Osteocyte (in vitro differentiated cells): ENCODE measurements at regions not wholly inside any gene's neighbourhood (a gene's known extent, or its start where the extent isn't known, plus 50 kb on each side); places are given as distances from the start of the nearest gene placed in this dataset.

Experiments used
- DNase-seq: peaks from one replicate; pipeline ENCODE4 v3.0.0; 2021; ENCODE audit warnings: mixed read lengths; ENCODE audit not compliant: unreplicated experiment; ENCODE audit errors: extremely low spot score
- H3K27ac Mint-ChIP-seq: one replicate; pipeline ENCODE4 v1.8.0; 2021; ENCODE audit warnings: mild to moderate bottlenecking, mixed read lengths; ENCODE audit not compliant: unreplicated experiment
- H3K27me3 Mint-ChIP-seq: one replicate; pipeline ENCODE4 v1.8.0; 2021; ENCODE audit warnings: mixed read lengths; ENCODE audit not compliant: unreplicated experiment
- H3K36me3 Mint-ChIP-seq: one replicate; pipeline ENCODE4 v1.8.0; 2021; ENCODE audit warnings: mixed read lengths; ENCODE audit not compliant: unreplicated experiment
- H3K4me1 Mint-ChIP-seq: one replicate; pipeline ENCODE4 v1.8.0; 2021; ENCODE audit warnings: mixed read lengths; ENCODE audit not compliant: unreplicated experiment
- H3K4me3 Mint-ChIP-seq: one replicate; pipeline ENCODE4 v1.8.0; 2021; ENCODE audit warnings: mild to moderate bottlenecking, moderate library complexity, mixed read lengths; ENCODE audit not compliant: unreplicated experiment
- H3K9me3 Mint-ChIP-seq: one replicate; pipeline ENCODE4 v1.8.0; 2021; ENCODE audit warnings: mixed read lengths; ENCODE audit not compliant: unreplicated experiment
- TF ChIP-seq, protein P1 (sequence below): fragments of 200-600 bp; sonication (generic); IDR thresholded peaks from 2 replicates; pipeline ENCODE4 v1.5.0; 2021; ENCODE audit warnings: antibody characterized with exemption, mild to moderate bottlenecking, moderate library complexity

DNA sequence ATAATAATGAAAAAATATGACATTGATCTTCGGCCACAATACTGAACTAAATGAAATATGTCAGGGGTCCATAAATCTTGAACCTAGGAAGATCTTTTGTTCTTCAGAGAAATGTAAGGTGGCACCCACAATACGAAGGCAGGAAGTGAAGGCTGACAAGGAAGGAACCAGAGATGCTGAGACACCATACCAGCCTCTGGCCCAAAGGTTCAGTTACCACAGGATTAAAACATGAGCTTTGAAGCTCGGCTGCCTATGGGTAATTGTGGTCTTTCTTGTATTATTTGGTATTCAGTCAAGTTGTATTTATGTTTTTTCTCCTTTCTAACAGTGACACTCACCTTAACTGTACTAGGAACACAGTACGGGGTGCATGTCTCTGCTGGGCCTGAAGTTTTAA is 448.8 kb upstream of the SETBP1 start:
- H3K4me1 Mint-ChIP-seq, result peaks cover 11% of the 10 kb centered on the region
- no peaks in the 10 kb centered on the region for H3K9me3 Mint-ChIP-seq
- H3K27ac Mint-ChIP-seq, result no peak overlapping the region
- H3K27me3 Mint-ChIP-seq, result no peaks in the 10 kb centered on the region
- peaks cover 2% of the 10 kb centered on the region for H3K36me3 Mint-ChIP-seq
- TF ChIP-seq, protein P1, sequence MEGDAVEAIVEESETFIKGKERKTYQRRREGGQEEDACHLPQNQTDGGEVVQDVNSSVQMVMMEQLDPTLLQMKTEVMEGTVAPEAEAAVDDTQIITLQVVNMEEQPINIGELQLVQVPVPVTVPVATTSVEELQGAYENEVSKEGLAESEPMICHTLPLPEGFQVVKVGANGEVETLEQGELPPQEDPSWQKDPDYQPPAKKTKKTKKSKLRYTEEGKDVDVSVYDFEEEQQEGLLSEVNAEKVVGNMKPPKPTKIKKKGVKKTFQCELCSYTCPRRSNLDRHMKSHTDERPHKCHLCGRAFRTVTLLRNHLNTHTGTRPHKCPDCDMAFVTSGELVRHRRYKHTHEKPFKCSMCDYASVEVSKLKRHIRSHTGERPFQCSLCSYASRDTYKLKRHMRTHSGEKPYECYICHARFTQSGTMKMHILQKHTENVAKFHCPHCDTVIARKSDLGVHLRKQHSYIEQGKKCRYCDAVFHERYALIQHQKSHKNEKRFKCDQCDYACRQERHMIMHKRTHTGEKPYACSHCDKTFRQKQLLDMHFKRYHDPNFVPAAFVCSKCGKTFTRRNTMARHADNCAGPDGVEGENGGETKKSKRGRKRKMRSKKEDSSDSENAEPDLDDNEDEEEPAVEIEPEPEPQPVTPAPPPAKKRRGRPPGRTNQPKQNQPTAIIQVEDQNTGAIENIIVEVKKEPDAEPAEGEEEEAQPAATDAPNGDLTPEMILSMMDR, result no peak
- no peak overlapping the region for H3K4me3 Mint-ChIP-seq
- no peak for DNase-seq

DNA sequence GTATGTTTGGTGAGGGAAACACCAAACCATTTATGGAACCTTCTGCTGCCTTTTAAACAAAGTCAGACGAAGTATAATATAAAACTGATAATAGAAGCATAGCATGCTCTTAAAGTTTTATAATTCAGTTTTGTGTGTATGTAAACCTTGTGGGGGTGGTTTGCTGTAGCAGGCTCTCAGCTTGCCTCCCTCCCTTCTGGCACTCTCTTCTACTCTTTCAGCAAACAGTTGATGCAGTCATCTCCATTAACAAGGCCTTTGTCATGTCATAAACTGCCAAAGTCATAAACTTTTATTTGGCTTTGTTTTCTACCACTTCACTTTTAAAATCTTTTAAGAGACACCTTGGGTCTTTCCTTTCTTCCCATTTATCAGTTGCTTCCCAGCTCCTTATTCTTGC is 448.2 kb upstream of the SETBP1 start:
- Mint-ChIP-seq H3K9me3 (no peaks in the 10 kb centered on the region), H3K27me3 (no peaks in the 10 kb centered on the region), H3K27ac (no peak overlapping the region), H3K4me1 (peaks cover 11% of the 10 kb centered on the region), H3K4me3 (no peak overlapping the region), H3K36me3 (peaks cover 2% of the 10 kb centered on the region)
- TF ChIP-seq, protein P1, result no peak
- no peak for DNase-seq

DNA sequence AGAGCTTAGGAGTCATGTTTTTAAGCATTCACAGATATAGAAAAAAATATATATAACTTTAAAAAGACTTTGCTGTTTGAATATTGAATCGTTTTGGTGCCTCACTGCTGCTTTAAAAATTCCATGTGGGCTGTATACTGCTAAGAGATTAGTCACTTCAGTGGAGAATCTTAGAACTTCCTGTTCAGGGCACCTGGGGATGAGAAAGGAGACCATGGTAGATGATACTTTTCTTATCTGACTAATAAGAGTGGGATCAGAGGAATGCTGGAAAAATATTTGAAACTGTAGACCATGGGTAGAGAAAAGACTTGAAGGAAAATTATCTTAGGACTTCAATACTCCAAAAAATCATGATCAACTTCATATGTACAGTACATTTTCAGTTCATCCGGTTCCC is 442.2 kb upstream of the SETBP1 start:
- H3K4me1 Mint-ChIP-seq, result peaks cover 6% of the 10 kb centered on the region
- TF ChIP-seq, protein P1, result no peak
- H3K27me3 Mint-ChIP-seq, result peaks cover 3% of the 10 kb centered on the region
- no peak overlapping the region for H3K27ac Mint-ChIP-seq
- H3K9me3 Mint-ChIP-seq, result no peaks in the 10 kb centered on the region
- no peak for DNase-seq
- H3K4me3 Mint-ChIP-seq, result no peak overlapping the region
- H3K36me3 Mint-ChIP-seq, result peaks cover 2% of the 10 kb centered on the region

DNA sequence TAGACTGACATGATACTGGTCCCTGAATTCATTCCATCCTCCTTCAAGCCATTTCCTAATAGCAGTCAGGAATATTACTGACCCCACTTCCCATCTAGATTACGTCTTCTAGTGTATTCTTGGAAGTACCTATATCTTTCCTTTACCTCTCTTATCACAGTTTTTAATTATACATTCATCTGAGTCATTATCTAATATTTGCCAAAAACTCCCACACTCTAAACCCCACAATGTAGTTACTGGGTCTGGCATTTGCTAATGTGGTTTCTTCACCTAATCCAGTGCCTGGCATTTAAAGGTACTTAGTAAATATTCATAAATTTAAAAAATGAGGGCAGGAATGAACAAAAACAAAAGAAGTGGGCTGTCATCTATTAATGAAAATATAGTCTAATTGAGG is 441.8 kb upstream of the SETBP1 start:
- Mint-ChIP-seq H3K36me3 (peaks cover 2% of the 10 kb centered on the region), H3K4me1 (peaks cover 6% of the 10 kb centered on the region)
- TF ChIP-seq, protein P1, result no peak

DNA sequence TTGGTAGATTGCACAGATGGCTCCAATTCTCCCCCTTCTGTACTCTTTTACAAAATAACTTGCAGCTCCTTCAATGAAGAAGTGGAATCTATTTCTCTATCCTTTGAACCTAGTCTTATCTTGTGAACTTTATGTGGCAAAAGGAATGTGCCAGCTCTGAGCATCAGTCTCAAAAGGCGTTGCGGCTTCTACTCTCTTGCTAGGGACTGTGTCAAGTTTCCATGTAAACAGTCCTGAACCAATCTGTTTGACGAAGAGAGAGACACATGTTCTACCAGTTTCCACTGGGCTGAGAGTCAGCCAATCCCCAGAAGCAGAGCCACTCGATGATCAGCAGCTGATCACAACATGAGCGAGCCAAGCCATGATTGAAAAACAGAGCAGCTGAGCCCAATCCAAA is 439.7 kb upstream of the SETBP1 start:
- H3K27me3 Mint-ChIP-seq, result peaks cover 11% of the 10 kb centered on the region
- TF ChIP-seq, protein P1, result no peak

More for the DNA sequence above, 441.8 kb upstream of the SETBP1 start:
- H3K9me3 Mint-ChIP-seq, result no peaks in the 10 kb centered on the region
- H3K27me3 Mint-ChIP-seq, result peaks cover 5% of the 10 kb centered on the region
- DNase-seq, result no peak
- H3K4me3 Mint-ChIP-seq, result no peak overlapping the region
- no peak overlapping the region for H3K27ac Mint-ChIP-seq

More for the DNA sequence above, 439.7 kb upstream of the SETBP1 start:
- Mint-ChIP-seq H3K4me3 (no peak overlapping the region), H3K27ac (no peak overlapping the region), H3K9me3 (no peaks in the 10 kb centered on the region), H3K36me3 (peaks cover 2% of the 10 kb centered on the region), H3K4me1 (peaks cover 6% of the 10 kb centered on the region)
- no peak for DNase-seq
